ENCODE measurements at regions not wholly inside any gene's neighbourhood (a gene's known extent, or its start where the extent isn't known, plus 50 kb on each side); places are given as distances from the start of the nearest gene placed in this dataset.

DNA sequence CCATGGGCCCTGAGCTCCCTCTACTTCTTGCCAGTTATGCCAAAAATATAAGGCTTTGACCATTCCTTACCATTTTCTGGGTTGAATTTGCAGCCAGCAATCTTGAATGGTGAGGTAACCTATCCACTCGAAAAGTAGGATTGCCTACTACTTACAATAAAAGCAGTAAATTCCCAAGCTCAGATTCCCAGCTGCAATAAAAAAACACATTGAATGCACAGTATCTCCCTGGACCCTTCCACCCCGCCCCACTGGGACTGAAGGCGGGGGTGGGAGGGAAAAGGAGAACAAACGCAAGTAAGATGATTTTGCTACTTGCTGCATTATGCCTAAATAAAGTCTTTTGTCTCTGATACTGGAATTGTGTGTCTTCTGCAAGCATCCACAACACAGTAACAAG lies 301.9 kb downstream of the HGF start:
- TF ChIP-seq POLR2A (IDR thresholded peaks at IDR 0.05; ENCODE audit: low read depth, low read length) (no peak), POLR2AphosphoS5 (IDR thresholded peaks at IDR 0.05; ENCODE audit: low read depth, low read length) (no peak), TAF1 (IDR thresholded peaks at IDR 0.05; ENCODE audit: low read depth, low read length) (no peak)
